GM10266 (cell line): ENCODE measurements at regions not wholly inside any gene's neighbourhood (a gene's known extent, or its start where the extent isn't known, plus 50 kb on each side); places are given as distances from the start of the nearest gene placed in this dataset.
A peak's percentile ranks its signal among the peaks of the same experiment; 100 is the strongest.

Experiments used
- DNase-seq: peaks from one replicate; pipeline ENCODE4 v3.0.0; 2012; ENCODE audit errors: extremely low spot score
- TF ChIP-seq, protein P1 (sequence below): IDR thresholded peaks from 2 replicates; pipeline ENCODE4 v1.5.1; 2012; ENCODE audit warnings: mild to moderate bottlenecking, low read depth; ENCODE audit not compliant: control insufficient read depth, insufficient read depth; ENCODE audit errors: missing control alignments

DNA sequence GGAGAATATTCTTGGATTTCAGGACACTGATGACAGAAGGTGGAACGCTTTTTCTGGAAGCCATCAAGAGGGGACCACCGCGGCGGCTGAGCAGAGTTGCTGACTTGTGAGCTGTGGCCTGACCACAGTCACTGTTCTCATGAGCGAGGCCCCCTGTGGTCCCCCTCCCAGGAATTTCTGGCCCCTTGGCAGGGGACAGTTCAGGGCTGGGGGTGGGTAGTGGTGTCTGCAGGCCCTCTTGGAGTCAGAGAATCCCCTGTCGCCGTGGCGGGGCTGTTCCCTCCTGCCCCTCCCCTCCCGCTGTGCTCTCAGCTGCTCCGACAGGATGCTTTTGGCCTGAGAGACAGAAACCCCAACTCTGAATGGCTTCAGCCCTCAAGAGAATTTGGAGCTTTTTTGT, 292.0 kb downstream of the SEC14L1 start:
- TF ChIP-seq, protein P1, sequence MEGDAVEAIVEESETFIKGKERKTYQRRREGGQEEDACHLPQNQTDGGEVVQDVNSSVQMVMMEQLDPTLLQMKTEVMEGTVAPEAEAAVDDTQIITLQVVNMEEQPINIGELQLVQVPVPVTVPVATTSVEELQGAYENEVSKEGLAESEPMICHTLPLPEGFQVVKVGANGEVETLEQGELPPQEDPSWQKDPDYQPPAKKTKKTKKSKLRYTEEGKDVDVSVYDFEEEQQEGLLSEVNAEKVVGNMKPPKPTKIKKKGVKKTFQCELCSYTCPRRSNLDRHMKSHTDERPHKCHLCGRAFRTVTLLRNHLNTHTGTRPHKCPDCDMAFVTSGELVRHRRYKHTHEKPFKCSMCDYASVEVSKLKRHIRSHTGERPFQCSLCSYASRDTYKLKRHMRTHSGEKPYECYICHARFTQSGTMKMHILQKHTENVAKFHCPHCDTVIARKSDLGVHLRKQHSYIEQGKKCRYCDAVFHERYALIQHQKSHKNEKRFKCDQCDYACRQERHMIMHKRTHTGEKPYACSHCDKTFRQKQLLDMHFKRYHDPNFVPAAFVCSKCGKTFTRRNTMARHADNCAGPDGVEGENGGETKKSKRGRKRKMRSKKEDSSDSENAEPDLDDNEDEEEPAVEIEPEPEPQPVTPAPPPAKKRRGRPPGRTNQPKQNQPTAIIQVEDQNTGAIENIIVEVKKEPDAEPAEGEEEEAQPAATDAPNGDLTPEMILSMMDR, result no peak
- no peak for DNase-seq

DNA sequence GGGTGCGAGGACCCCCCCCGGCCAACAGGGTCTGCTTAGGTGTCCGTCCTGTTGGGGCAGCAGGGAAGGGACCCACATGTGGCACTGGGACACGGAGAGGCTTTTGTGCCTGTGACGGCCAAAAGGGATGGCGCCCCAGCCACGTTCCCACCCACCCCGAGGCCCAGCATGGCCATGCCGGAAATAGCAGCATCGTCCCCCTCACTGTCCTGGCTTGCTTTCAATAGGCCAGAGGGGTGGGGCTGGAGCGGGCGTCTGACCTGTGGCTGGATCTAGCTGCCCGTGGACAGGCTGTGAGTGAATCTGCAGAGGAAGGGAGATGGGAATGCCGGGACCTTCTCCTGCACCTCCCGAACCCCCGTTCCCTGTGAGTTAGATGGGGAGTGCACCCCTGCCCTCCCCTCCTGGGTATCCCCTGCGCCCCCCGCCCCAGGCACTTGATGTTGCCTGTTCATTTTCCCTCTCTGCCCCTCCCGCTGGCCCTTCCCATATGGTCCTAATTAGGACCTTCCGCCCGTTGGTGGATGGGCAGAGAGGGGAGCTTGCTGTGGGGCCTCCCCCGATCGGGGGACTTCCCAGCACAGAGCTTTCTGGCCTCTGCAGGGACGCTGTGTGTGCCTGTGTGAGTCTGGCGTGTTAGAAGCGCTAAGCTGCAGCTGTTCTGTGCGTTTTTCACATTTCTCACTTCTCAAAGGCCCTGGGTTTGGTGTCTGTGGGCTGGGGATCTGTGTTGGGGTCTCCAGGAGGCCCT, 292.8 kb downstream of the SEC14L1 start:
- peak; percentile 71 for DNase-seq
- TF ChIP-seq, protein P1, result no peak

DNA sequence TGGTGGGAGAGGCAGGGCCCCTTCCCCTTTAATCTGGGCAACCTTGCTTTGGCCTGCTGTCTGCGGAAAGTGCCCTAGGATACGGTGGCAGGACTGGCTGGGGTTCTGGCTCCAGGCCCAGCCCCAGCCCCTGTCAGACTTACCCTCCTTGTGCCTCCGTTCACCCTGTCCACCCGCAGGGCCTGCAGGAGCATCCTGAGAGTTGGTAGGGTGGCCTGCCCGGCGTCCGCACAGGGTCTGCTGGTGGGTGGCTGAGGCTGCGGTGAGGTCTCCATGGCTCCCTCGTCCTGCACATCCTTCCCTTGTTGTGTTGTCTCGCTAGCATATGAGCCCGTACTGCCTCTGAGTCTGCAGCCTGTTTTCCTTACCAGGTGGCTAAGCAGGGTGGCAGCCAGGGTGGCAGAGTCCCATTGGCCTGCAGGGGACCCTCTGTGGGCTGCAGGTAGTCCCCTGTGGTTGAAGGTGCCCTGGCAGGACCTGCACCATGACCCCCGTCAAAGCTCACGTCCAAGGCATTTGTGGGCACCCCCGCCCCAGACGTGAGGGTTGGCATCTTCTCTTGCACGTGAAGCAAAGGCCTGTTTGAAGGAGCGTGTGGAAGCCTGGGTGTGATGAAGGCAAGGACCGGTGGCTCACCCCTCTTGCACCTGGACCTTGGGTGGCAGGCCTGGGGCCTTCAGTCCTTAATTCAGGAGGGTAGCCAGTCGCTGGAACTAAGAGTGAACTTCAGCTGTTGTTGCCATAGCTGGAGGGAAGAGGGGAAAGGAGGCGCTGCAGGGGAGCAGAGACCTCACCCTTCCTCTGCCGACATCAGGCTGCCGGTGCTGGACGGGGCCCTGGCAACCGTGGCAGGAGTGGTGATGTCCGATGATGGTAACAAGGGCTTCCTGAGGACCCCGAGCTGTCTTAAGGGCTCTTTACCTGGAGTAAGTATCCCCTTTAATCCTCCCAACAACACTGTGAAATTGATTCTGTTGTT, 293.7 kb downstream of the SEC14L1 start:
- TF ChIP-seq, protein P1, result no peak
- no peak for DNase-seq

DNA sequence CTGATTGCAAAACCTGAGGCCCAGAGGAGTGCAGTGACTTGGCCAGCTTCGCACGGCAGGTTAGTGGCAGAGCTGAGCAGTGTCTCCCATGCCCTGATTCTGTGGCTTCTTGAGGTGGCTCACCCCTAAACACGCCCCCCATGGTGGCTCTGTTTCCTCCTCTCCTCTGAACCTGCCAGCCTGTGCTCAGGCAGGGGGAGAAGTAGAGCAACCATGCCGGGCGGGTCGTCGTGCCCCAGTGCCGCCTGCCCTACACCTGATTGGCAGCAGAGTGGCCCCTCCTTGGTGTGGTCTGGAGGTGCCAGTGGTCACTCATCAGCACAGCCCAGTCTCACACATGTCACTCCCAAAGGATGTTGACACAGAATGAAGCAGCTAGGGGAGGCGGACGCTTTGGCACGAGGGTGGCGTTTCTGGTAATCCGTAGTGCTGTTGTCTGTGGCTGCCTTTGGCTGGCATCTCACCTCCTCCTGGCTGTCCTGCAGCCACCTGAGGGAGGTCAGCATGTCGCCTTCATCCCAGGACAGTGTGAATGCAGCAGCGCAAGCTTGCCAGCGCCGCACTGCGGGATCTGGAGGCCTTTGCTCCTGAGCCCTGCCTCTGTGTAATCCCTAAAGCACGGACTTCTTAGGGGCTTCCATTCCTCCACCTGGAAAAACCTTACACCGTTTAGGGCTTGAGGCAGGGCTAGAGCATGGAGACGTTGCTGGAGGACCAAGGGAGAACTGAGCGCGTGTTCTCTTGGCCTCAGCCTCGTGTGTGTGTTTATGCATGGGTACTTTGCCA, 294.7 kb downstream of the SEC14L1 start:
- TF ChIP-seq, protein P1, result no peak
- DNase-seq, result no peak

DNA sequence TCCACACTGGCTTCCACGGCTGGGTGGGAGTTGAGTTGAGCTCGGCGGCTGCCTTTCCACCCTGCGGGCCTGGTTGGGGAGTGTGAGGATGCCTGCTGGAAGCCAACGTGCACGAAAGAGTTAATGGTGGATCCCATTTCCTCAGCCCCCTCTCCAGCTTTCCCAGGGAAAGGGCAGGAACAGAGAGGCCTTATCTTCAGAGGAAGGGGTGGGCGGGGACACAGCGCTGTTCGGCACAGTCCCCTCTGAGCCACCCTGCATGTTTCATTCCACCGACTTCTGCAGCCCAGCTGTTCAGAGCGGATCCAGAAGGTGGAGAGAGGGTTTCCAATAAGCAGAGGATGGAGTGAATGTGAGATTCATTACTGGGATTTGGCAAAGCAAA, 295.3 kb downstream of the SEC14L1 start:
- TF ChIP-seq, protein P1, result no peak
- DNase-seq, result no peak

DNA sequence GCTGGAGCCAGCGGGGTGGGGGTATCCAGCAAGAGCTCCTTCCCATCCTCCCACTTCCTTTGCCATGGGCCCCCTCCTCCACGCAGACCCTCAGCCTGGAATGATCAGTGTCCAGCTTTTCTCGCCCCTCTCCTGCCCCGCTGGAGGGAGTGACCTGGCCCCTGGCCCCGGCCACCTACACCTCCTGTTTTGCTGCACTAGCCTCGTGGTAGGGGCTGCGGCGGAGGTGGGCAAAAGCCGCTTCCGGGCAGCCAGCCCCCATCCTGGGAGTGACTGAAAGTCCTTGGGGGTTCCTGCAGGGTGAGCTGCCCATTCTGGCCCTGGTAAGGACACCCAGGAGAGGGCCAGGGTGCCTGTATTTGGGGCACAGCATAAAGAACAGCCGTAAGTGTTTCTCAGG, 295.7 kb downstream of the SEC14L1 start:
- no peak for DNase-seq
- TF ChIP-seq, protein P1, result no peak

DNA sequence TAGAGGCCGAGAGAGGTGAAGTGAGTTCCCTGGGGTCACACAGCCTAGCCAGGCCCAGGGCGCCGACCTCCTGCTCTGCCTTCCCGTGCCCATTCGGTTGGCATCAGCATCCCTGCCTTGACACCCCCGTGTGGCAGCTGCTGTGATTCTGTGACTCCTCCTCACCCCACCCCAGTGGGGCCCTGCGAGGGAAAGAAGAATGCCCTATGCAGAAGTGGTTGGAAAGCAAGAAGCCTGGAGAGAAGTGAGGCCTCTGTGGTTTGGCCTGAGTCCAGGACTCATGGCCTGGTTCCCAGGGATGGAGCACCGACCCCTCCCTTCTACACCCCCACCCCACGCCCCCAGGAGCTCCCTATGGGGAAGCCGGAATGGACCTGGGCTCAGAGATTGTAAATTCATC, 296.2 kb downstream of the SEC14L1 start:
- TF ChIP-seq, protein P1, result no peak
- DNase-seq, result no peak
